Right lobe of liver (tissue), 4 donors: ENCODE measurements at regions not wholly inside any gene's neighbourhood (a gene's known extent, or its start where the extent isn't known, plus 50 kb on each side); places are given as distances from the start of the nearest gene placed in this dataset.

Experiments
- CTCF ChIP-seq, 4 donors: fragments of 200-600 bp in 3 of 4; fragments of 450-650 bp in 1 of 4; IDR thresholded peaks; one replicate each; pipeline versions ENCODE4 v1.5.1 to v1.8.0; 2016 to 2022; ENCODE audit warnings: antibody characterized with exemption in 4 of 4, mild to moderate bottlenecking in 2 of 4
- POLR2A ChIP-seq: fragments of 450-650 bp; IDR thresholded peaks from one replicate; pipeline ENCODE4 v1.6.1; 2017; ENCODE audit warnings: antibody characterized with exemption, mild to moderate bottlenecking
- donor health status: DM: no; HTN: no; CAD: no.
- donor health status: DM: no; HTN: no; CAD: no.
- donor health status: DM: no; HTN: yes; CAD: no.

GRCh38 chr20:52789716-52790115, 182.4 kb upstream of the TSHZ2 start:
- TF ChIP-seq CTCF (IDR thresholded peaks at IDR 0.05) (no peak), POLR2A (no peak)
